Prostate gland (tissue), 2 donors: ENCODE measurements at regions not wholly inside any gene's neighbourhood (a gene's known extent, or its start where the extent isn't known, plus 50 kb on each side); places are given as distances from the start of the nearest gene placed in this dataset.

ENCODE experiments used
- DNase-seq: peaks from one replicate; pipeline ENCODE4 v3.0.0-alpha.2; 2019; ENCODE audit warnings: low spot score
- H3K27ac ChIP-seq, 2 donors: fragments of 200-600 bp; sonication (generic); 2 replicates each; pipeline ENCODE4 v1.5.1; 2017 to 2019
- H3K27me3 ChIP-seq: fragments of 200-600 bp; sonication (generic); replicated peaks from 2 replicates; pipeline ENCODE4 v1.5.1; 2019; ENCODE audit not compliant: insufficient read depth
- H3K36me3 ChIP-seq, 2 donors: fragments of 200-600 bp; sonication (generic); 1 replicate in 1 of 2; 2 replicates in 1 of 2; pipeline versions ENCODE4 v1.5.1 to v1.8.1; 2017 to 2019
- H3K4me1 ChIP-seq: fragments of 200-600 bp; sonication (generic); replicated peaks from 2 replicates; pipeline ENCODE4 v1.5.1; 2019
- H3K4me3 ChIP-seq, 2 donors: fragments of 200-600 bp; sonication (generic); 2 replicates each; pipeline ENCODE4 v1.5.1; 2017 to 2019
- H3K9me3 ChIP-seq: fragments of 200-600 bp; sonication (generic); 2 replicates; pipeline ENCODE4 v1.5.1; 2017
- CTCF ChIP-seq, 4 experiments: fragments of 200-600 bp in 2 of 4; fragments of 450-650 bp in 2 of 4; sonication (generic) in 2 of 4; IDR thresholded peaks; 1 replicate in 3 of 4; 2 replicates in 1 of 4; pipeline ENCODE4 v1.5.1; 2016 to 2019; ENCODE audit warnings: antibody characterized with exemption in 4 of 4, mild to moderate bottlenecking in 2 of 4, moderate library complexity in 2 of 4
- POLR2A ChIP-seq: fragments of 450-650 bp; IDR thresholded peaks from one replicate; pipeline ENCODE4 v1.6.1; 2016; ENCODE audit warnings: antibody characterized with exemption, mild to moderate bottlenecking
- POLR2AphosphoS5 ChIP-seq: sonication (generic); formaldehyde crosslinking; IDR thresholded peaks from one replicate; pipeline ENCODE4 v1.6.1; 2017; ENCODE audit warnings: antibody characterized with exemption
- WGBS: methylation state at CpG from one replicate; pipeline ENCODE4 v1.1.5; 2018; 5-methylcytosine and 5-hydroxymethylcytosine counted together
- intact Hi-C: fragments of 100-400 bp; cut with DNase I; formaldehyde crosslinking; loops from one replicate; pipeline ENCODE4 v1.14.2; 2022

DNA sequence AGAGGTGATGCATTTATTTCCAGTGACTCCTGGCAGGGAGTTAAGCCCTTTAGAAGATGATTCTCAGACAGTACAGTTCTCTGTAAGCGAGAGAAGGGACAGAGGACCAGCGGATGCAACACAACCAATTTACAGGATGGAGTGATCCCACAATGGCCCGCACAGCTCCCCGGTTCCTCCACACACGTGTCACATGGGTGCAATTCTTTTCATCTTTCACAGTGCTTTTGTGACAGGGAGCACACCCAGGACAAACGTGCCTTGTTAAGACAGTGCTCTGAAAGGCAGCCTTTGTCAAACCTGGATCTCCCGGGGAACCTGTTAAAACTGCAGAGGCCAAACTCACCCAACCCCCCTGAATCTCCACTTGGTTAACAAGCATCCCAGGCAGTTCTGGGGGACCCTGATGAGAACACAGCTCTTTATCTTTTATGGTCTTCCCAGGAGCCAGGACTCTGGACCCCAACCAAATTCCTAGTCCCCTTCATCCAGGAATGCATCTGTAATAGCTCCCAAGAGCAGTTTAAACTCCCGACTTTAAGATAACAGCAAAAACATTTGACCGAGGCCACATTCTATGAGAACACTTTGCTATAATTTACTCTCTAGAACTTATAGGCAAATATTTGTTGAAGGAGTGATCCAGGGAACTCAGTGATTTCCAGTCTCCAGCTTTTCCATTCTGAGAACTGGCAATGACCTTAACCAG lies 134.9 kb upstream of the CDH5 start:
- Histone ChIP-seq H3K9me3 (no peaks in the 10 kb centered on the region), H3K4me3 (no peak overlapping the region), H3K27ac (no peak overlapping the region), H3K36me3 (no peaks in the 10 kb centered on the region), H3K27me3 (no peaks in the 10 kb centered on the region), H3K4me1 (no peaks in the 10 kb centered on the region)
- intact Hi-C loops = no loop called here
- DNase-seq = no peak
- no peak for TF ChIP-seq POLR2A
- TF ChIP-seq POLR2AphosphoS5 = no peak
- no peak for TF ChIP-seq CTCF (IDR thresholded peaks at IDR 0.05)
- WGBS = 62% methylated on average over 9 of the region's 9 CpGs

DNA sequence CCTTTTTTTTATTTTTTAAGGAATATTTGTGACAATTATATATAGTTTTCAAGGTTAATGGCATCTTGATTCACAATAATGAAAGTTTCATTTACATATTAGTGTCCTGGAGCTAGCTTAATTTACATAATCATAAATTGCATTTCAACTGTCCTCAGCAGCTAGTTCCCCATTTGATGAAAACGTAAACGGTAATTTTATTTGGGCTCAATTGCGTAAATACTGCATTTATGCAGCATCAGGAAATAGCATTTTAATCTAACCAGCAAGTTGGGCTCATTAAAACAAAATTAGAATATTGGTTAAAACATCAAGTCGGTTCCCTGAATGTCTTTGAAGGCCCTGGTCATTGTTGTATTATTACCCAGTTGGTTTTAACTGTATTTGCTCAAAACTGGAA lies 136.8 kb upstream of the CDH5 start:
- intact Hi-C loops = no loop called here
- WGBS = 79% methylated on average over 4 of the region's 4 CpGs
- Histone ChIP-seq H3K9me3 (no peaks in the 10 kb centered on the region), H3K4me1 (no peaks in the 10 kb centered on the region), H3K27ac (no peak overlapping the region), H3K4me3 (no peak overlapping the region), H3K36me3 (no peaks in the 10 kb centered on the region), H3K27me3 (no peaks in the 10 kb centered on the region)
- TF ChIP-seq POLR2AphosphoS5 = no peak
- TF ChIP-seq POLR2A = no peak
- no peak for TF ChIP-seq CTCF (IDR thresholded peaks at IDR 0.05)
- no peak for DNase-seq

DNA sequence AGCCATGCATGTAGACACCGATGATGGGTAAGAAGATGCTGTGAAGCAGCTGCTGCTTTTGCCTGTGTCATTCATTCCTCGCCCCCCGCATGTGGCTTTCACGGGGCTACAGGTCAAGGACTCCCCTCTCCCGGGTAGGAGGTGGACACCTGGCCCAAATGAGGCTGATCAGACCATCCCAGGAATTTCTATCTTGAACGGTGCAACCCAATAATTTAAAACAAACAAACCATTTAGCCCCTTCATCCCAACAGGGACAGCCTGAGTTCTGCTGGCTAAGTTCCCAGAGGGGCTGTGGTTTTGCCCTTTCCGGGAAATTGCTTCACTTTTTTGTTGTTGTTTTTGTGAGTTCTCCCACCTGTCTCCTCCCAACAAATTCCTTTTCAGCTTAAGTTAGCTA lies 137.7 kb upstream of the CDH5 start:
- WGBS = 47% methylated on average over 7 of the region's 7 CpGs
- no peak for DNase-seq
- H3K27ac ChIP-seq = no peak overlapping the region

GRCh38 chr16:66227766-66228530 lies 138.5 kb upstream of the CDH5 start:
- intact Hi-C loops = no loop called here
- Histone ChIP-seq H3K36me3 (no peaks in the 10 kb centered on the region), H3K4me3 (no peak overlapping the region), H3K27ac (no peak overlapping the region), H3K9me3 (no peaks in the 10 kb centered on the region), H3K4me1 (no peaks in the 10 kb centered on the region), H3K27me3 (no peaks in the 10 kb centered on the region)
- DNase-seq = no peak
- TF ChIP-seq POLR2AphosphoS5 (no peak), POLR2A (no peak), CTCF (IDR thresholded peaks at IDR 0.05) (no peak)
- 93% methylated on average over 8 of the region's 8 CpGs for WGBS

More for the DNA sequence above, 137.7 kb upstream of the CDH5 start:
- Histone ChIP-seq H3K4me3 (no peak overlapping the region), H3K36me3 (no peaks in the 10 kb centered on the region), H3K4me1 (no peaks in the 10 kb centered on the region), H3K9me3 (no peaks in the 10 kb centered on the region), H3K27me3 (no peaks in the 10 kb centered on the region)
- TF ChIP-seq CTCF (IDR thresholded peaks at IDR 0.05) = no peak
- no peak for TF ChIP-seq POLR2A
- no peak for TF ChIP-seq POLR2AphosphoS5
- intact Hi-C loops = no loop called here

DNA sequence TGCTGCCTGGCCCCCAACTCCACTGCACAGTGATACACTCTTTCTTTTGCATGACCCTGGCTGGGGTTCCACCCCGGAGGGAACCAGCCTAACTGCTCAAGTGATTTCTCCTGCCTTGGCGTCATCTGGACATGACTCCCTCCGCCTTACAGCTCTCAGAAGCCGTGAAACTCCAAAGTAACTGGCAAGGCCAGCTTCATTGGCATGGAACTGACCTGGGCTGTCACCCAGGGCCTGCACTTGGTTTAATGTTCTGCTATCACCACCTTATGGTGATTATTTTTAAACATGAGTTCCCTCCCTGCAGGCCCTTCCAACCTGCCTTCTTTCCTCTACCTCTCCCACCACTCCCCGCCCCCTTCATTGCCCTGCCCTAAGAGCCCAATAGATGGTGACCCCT lies 139.7 kb upstream of the CDH5 start:
- no peak for TF ChIP-seq POLR2A
- no peak for TF ChIP-seq CTCF (IDR thresholded peaks at IDR 0.05)
- TF ChIP-seq POLR2AphosphoS5 = no peak
- Histone ChIP-seq H3K4me1 (no peaks in the 10 kb centered on the region), H3K36me3 (no peaks in the 10 kb centered on the region), H3K4me3 (no peak overlapping the region), H3K27ac (no peak overlapping the region), H3K27me3 (no peaks in the 10 kb centered on the region), H3K9me3 (no peaks in the 10 kb centered on the region)
- no peak for DNase-seq
- intact Hi-C loops = no loop called here
- 62% methylated on average over 5 of the region's 5 CpGs for WGBS
